ENCODE measurements at regions not wholly inside any gene's neighbourhood (a gene's known extent, or its start where the extent isn't known, plus 50 kb on each side); places are given as distances from the start of the nearest gene placed in this dataset.

DNA sequence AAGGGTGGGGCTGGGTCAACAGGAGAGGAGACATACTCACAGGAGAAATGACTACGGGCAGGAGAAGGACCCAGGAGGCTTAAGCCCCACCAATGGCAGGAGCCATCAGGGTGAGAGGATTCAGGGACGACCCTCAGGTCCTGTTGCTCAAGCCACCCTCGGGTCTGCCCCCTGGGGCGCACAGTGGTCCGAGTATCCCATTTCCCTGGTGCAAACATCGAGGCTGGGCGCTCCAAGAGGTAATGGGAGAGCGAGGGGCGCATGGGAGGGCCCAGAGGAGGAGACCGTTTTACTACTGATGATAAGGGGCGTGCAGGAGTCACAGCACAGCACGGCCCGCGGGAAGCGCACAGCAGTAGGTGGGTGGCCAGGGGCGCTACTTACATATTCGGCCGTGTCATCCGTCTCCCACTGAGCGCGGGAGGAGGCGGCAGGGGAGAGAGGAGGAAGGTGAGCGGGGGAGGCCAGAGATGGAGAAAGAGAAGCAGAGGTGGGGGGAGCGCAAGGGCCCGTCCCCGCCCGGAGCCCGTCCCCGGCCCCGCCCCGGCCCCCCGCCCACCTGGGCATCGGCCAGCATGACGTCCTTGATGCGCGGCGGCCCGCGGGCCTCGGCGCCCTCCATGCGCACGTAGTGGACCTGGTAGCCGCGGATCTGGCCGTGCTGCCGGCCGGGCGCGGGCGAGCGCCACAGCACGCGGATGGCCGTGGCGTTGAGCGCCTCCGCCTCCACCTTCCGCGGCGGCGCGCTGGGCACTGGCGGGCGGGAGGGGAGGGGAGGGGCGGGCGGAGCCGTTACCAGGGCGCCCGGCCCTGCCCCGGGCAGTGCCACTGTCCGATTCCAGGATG lies 111.5 kb downstream of the PTPRS start:
- no peak overlapping the region for H3K4me3 ChIP-seq (ENCODE audit: low read depth in 1 of 3, low read length in 3 of 3)
- H3K27me3 ChIP-seq (ENCODE audit: control insufficient read depth in 4 of 4, insufficient read depth in 4 of 4, low read length in 3 of 4): no peaks in the 10 kb centered on the region
- H3K4me1 ChIP-seq (ENCODE audit: control insufficient read depth in 4 of 4, insufficient read depth in 4 of 4, low read length in 3 of 4): no peaks in the 10 kb centered on the region
- H3K9ac ChIP-seq (ENCODE audit: low read depth in 1 of 2, low read length in 2 of 2): no peak overlapping the region
- DNase-seq (ENCODE audit: low spot score): no peak
- peaks cover 0 to 2% (median 0%) of the 10 kb centered on the region in 4 donors for H3K36me3 ChIP-seq (ENCODE audit: control insufficient read depth in 4 of 4, insufficient read depth in 3 of 4, low read depth in 1 of 4, low read length in 3 of 4)
- no peaks in the 10 kb centered on the region for H3K9me3 ChIP-seq (ENCODE audit: control insufficient read depth in 4 of 4, low read length in 3 of 4)
- H3K27ac ChIP-seq (ENCODE audit: low read depth in 1 of 2, low read length in 2 of 2): no peak overlapping the region
- 78% methylated on average over 72 of the region's 72 CpGs for WGBS
- TF ChIP-seq, protein P1, sequence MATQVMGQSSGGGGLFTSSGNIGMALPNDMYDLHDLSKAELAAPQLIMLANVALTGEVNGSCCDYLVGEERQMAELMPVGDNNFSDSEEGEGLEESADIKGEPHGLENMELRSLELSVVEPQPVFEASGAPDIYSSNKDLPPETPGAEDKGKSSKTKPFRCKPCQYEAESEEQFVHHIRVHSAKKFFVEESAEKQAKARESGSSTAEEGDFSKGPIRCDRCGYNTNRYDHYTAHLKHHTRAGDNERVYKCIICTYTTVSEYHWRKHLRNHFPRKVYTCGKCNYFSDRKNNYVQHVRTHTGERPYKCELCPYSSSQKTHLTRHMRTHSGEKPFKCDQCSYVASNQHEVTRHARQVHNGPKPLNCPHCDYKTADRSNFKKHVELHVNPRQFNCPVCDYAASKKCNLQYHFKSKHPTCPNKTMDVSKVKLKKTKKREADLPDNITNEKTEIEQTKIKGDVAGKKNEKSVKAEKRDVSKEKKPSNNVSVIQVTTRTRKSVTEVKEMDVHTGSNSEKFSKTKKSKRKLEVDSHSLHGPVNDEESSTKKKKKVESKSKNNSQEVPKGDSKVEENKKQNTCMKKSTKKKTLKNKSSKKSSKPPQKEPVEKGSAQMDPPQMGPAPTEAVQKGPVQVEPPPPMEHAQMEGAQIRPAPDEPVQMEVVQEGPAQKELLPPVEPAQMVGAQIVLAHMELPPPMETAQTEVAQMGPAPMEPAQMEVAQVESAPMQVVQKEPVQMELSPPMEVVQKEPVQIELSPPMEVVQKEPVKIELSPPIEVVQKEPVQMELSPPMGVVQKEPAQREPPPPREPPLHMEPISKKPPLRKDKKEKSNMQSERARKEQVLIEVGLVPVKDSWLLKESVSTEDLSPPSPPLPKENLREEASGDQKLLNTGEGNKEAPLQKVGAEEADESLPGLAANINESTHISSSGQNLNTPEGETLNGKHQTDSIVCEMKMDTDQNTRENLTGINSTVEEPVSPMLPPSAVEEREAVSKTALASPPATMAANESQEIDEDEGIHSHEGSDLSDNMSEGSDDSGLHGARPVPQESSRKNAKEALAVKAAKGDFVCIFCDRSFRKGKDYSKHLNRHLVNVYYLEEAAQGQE (IDR thresholded peaks at IDR 0.05): no peak
- TF ChIP-seq SP1 (IDR thresholded peaks at IDR 0.05) (no peak), HNF4A (conservative IDR thresholded peaks at IDR 0.05) (no peak), YY1 (IDR thresholded peaks at IDR 0.05) (no peak), HNF4G (IDR thresholded peaks at IDR 0.05) (no peak), GABPA (IDR thresholded peaks at IDR 0.05 in 1 of 2, conservative IDR thresholded peaks at IDR 0.05 in 1 of 2) (no peak), FOXA2 (IDR thresholded peaks at IDR 0.05) (no peak), JUND (IDR thresholded peaks at IDR 0.05) (no peak), RAD21 (IDR thresholded peaks at IDR 0.05) (no peak), RXRA (IDR thresholded peaks at IDR 0.05) (no peak), EGR1 (IDR thresholded peaks at IDR 0.05; ENCODE audit: low read depth in 2 of 2) (no peak), FOXA1 (IDR thresholded peaks at IDR 0.05) (no peak), TAF1 (conservative IDR thresholded peaks at IDR 0.05) (no peak), NR2F2 (IDR thresholded peaks at IDR 0.05) (no peak)
- TF ChIP-seq, protein P2, sequence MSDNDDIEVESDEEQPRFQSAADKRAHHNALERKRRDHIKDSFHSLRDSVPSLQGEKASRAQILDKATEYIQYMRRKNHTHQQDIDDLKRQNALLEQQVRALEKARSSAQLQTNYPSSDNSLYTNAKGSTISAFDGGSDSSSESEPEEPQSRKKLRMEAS (IDR thresholded peaks at IDR 0.05): no peak
- TF ChIP-seq, protein P3, sequence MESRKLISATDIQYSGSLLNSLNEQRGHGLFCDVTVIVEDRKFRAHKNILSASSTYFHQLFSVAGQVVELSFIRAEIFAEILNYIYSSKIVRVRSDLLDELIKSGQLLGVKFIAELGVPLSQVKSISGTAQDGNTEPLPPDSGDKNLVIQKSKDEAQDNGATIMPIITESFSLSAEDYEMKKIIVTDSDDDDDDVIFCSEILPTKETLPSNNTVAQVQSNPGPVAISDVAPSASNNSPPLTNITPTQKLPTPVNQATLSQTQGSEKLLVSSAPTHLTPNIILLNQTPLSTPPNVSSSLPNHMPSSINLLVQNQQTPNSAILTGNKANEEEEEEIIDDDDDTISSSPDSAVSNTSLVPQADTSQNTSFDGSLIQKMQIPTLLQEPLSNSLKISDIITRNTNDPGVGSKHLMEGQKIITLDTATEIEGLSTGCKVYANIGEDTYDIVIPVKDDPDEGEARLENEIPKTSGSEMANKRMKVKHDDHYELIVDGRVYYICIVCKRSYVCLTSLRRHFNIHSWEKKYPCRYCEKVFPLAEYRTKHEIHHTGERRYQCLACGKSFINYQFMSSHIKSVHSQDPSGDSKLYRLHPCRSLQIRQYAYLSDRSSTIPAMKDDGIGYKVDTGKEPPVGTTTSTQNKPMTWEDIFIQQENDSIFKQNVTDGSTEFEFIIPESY (IDR thresholded peaks at IDR 0.05): no peak
- TF ChIP-seq, protein P4, sequence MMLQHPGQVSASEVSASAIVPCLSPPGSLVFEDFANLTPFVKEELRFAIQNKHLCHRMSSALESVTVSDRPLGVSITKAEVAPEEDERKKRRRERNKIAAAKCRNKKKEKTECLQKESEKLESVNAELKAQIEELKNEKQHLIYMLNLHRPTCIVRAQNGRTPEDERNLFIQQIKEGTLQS (IDR thresholded peaks at IDR 0.05): no peak
- TF ChIP-seq, protein P5, sequence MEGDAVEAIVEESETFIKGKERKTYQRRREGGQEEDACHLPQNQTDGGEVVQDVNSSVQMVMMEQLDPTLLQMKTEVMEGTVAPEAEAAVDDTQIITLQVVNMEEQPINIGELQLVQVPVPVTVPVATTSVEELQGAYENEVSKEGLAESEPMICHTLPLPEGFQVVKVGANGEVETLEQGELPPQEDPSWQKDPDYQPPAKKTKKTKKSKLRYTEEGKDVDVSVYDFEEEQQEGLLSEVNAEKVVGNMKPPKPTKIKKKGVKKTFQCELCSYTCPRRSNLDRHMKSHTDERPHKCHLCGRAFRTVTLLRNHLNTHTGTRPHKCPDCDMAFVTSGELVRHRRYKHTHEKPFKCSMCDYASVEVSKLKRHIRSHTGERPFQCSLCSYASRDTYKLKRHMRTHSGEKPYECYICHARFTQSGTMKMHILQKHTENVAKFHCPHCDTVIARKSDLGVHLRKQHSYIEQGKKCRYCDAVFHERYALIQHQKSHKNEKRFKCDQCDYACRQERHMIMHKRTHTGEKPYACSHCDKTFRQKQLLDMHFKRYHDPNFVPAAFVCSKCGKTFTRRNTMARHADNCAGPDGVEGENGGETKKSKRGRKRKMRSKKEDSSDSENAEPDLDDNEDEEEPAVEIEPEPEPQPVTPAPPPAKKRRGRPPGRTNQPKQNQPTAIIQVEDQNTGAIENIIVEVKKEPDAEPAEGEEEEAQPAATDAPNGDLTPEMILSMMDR (IDR thresholded peaks at IDR 0.05; ENCODE audit: low read depth, low read length, missing input control): no peak

All from liver (tissue), 8 donors.